ENCODE measurements at regions not wholly inside any gene's neighbourhood (a gene's known extent, or its start where the extent isn't known, plus 50 kb on each side); places are given as distances from the start of the nearest gene placed in this dataset.

DNA sequence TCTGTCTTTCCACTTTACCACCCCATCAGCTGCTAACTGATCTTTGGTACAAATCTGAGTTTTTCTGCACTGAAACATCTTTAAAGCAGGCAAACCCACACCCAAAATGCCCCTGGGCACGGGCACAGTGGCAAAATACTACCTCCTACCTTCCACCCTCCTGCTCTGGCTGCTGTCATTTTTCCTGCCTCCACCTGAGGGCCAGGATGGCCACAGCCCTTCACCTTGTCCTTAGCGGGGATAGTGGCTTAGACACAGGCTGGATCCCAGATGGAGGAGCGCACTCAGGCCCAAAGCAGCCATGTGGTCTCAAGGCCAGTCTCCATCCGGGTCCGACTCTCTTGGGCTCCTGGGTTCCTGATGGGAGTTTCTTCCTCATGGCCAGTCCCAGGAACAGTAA lies 98.3 kb downstream of the HIF1AN start:
- 78% methylated on average over 5 of the region's 5 CpGs for WGBS (ENCODE audit: insufficient coverage)
- H2AFZ ChIP-seq (ENCODE audit: insufficient read depth, low read depth, low read length, poor library complexity, severe bottlenecking), result no peak overlapping the region
- no peak overlapping the region for H3K9ac ChIP-seq (ENCODE audit: insufficient read depth, low read length, poor library complexity, severe bottlenecking)
- no peak overlapping the region for H3K4me3 ChIP-seq (replicated peaks in 1 of 3; ENCODE audit: low read depth in 2 of 3, low read length in 3 of 3)
- H3K4me2 ChIP-seq (replicated peaks; ENCODE audit: extremely low read depth, low read length, poor library complexity, severe bottlenecking), result no peak overlapping the region
- no peaks in the 10 kb centered on the region for H3K4me1 ChIP-seq (ENCODE audit: control insufficient read depth in 1 of 2, insufficient read depth in 2 of 2, low read length in 2 of 2)
- TF ChIP-seq CTCF (IDR thresholded peaks at IDR 0.05), result no peak
- no peaks in the 10 kb centered on the region for H3K9me3 ChIP-seq (replicated peaks in 1 of 2; ENCODE audit: control insufficient read depth in 1 of 2, insufficient read depth in 1 of 2, low read length in 2 of 2)
- no peaks in the 10 kb centered on the region for H4K20me1 ChIP-seq (ENCODE audit: insufficient read depth, low read length)
- H3K79me2 ChIP-seq (ENCODE audit: insufficient read depth, low read length), result no peaks in the 10 kb centered on the region
- H3K4me3 Mint-ChIP-seq, result no peak overlapping the region
- H3K27ac Mint-ChIP-seq, result no peak overlapping the region
- H3K36me3 Mint-ChIP-seq, result no peaks in the 10 kb centered on the region
- no peak overlapping the region for H3K27ac ChIP-seq (ENCODE audit: low read depth in 1 of 2, low read length in 2 of 2)
- H3K36me3 ChIP-seq (replicated peaks in 1 of 2; ENCODE audit: control insufficient read depth in 1 of 2, insufficient read depth in 2 of 2, low read length in 2 of 2), result no peaks in the 10 kb centered on the region
- no peak for DNase-seq
- H3K4me1 Mint-ChIP-seq, result no peaks in the 10 kb centered on the region
- peaks cover 35 to 60% (median 42%) of the 10 kb centered on the region in 3 donors for H3K27me3 Mint-ChIP-seq (ENCODE audit: low read depth in 3 of 3)
- H3K27me3 ChIP-seq (ENCODE audit: control insufficient read depth in 2 of 2, insufficient read depth in 2 of 2, low read length in 2 of 2), result peaks cover 0 to 24% of the 10 kb centered on the region in 2 donors
- intact Hi-C loops (cut with micrococcal nuclease), result no loop called here
- no peaks in the 10 kb centered on the region for H3K9me3 Mint-ChIP-seq

GRCh38 chr10:100636848-100637553 lies 101.3 kb downstream of the HIF1AN start:
- Histone ChIP-seq H4K20me1 (ENCODE audit: insufficient read depth, low read length) (no peaks in the 10 kb centered on the region), H3K27me3 (ENCODE audit: control insufficient read depth in 2 of 2, insufficient read depth in 2 of 2, low read length in 2 of 2) (peaks cover 2 to 22% of the 10 kb centered on the region in 2 donors), H3K27ac (ENCODE audit: low read depth in 1 of 2, low read length in 2 of 2) (no peak overlapping the region), H3K4me1 (ENCODE audit: control insufficient read depth in 1 of 2, insufficient read depth in 2 of 2, low read length in 2 of 2) (no peaks in the 10 kb centered on the region), H3K36me3 (replicated peaks in 1 of 2; ENCODE audit: control insufficient read depth in 1 of 2, insufficient read depth in 2 of 2, low read length in 2 of 2) (no peaks in the 10 kb centered on the region), H3K9ac (ENCODE audit: insufficient read depth, low read length, poor library complexity, severe bottlenecking) (no peak overlapping the region), H2AFZ (ENCODE audit: insufficient read depth, low read depth, low read length, poor library complexity, severe bottlenecking) (no peak overlapping the region), H3K9me3 (replicated peaks in 1 of 2; ENCODE audit: control insufficient read depth in 1 of 2, insufficient read depth in 1 of 2, low read length in 2 of 2) (no peaks in the 10 kb centered on the region), H3K4me2 (replicated peaks; ENCODE audit: extremely low read depth, low read length, poor library complexity, severe bottlenecking) (no peak overlapping the region), H3K79me2 (ENCODE audit: insufficient read depth, low read length) (no peaks in the 10 kb centered on the region), H3K4me3 (replicated peaks in 1 of 3; ENCODE audit: low read depth in 2 of 3, low read length in 3 of 3) (no peak overlapping the region)
- 50% methylated on average over 2 of the region's 6 CpGs for WGBS (ENCODE audit: insufficient coverage)
- peaks cover 40 to 71% (median 54%) of the 10 kb centered on the region in 3 donors for H3K27me3 Mint-ChIP-seq (ENCODE audit: low read depth in 3 of 3)
- H3K4me3 Mint-ChIP-seq, result peak overlapping the region in 1 of 2 donors; percentile 3
- H3K4me1 Mint-ChIP-seq, result no peaks in the 10 kb centered on the region
- H3K9me3 Mint-ChIP-seq, result peaks cover 0 to 7% (median under 1%) of the 10 kb centered on the region in 7 donors
- no peak for DNase-seq
- no peaks in the 10 kb centered on the region for H3K36me3 Mint-ChIP-seq
- no peak for TF ChIP-seq CTCF (IDR thresholded peaks at IDR 0.05)
- no peak overlapping the region for H3K27ac Mint-ChIP-seq
- intact Hi-C loops (cut with micrococcal nuclease), result no loop called here
